SJSA1 (cell line): ENCODE measurements at regions not wholly inside any gene's neighbourhood (a gene's known extent, or its start where the extent isn't known, plus 50 kb on each side); places are given as distances from the start of the nearest gene placed in this dataset.

Source experiments
- DNase-seq, 2 experiments: peaks; one replicate each; pipeline ENCODE4 v3.0.0-alpha.2; 2015 to 2020; ENCODE audit warnings: low spot score in 2 of 2, low read depth in 1 of 2
- H3K27ac ChIP-seq: fragments of 250-450 bp; sonication (Bioruptor Pico); 2 replicates; pipeline ENCODE4 v1.5.1; 2020; ENCODE audit warnings: mild to moderate bottlenecking, moderate library complexity
- H3K27me3 ChIP-seq: fragments of 250-450 bp; sonication (Bioruptor Pico); replicated peaks from 2 replicates; pipeline ENCODE4 v1.5.1; 2020; ENCODE audit warnings: mild to moderate bottlenecking, moderate library complexity
- H3K36me3 ChIP-seq: fragments of 250-450 bp; sonication (Bioruptor Pico); 2 replicates; pipeline ENCODE4 v1.5.1; 2020; ENCODE audit warnings: mild to moderate bottlenecking
- H3K4me1 ChIP-seq: fragments of 250-450 bp; sonication (Bioruptor Pico); replicated peaks from 2 replicates; pipeline ENCODE4 v1.6.1; 2021; ENCODE audit warnings: mild to moderate bottlenecking
- H3K4me3 ChIP-seq: fragments of 250-450 bp; sonication (Bioruptor Pico); 2 replicates; pipeline ENCODE4 v1.5.1; 2020; ENCODE audit warnings: mild to moderate bottlenecking
- H3K9me3 ChIP-seq: fragments of 250-450 bp; sonication (Bioruptor Pico); replicated peaks from 2 replicates; pipeline ENCODE4 v1.5.1; 2020; ENCODE audit warnings: mild to moderate bottlenecking

- no peak for DNase-seq
- Histone ChIP-seq H3K9me3 (no peaks in the 10 kb centered on the region), H3K27me3 (no peaks in the 10 kb centered on the region), H3K4me3 (no peak overlapping the region), H3K36me3 (no peaks in the 10 kb centered on the region), H3K27ac (no peak overlapping the region), H3K4me1 (no peaks in the 10 kb centered on the region)
Measured at GRCh38 chr7:17474724-17475344, 176.4 kb downstream of the AHR start.

- Histone ChIP-seq H3K27me3 (no peaks in the 10 kb centered on the region), H3K27ac (no peak overlapping the region), H3K4me1 (no peaks in the 10 kb centered on the region), H3K4me3 (no peak overlapping the region), H3K9me3 (no peaks in the 10 kb centered on the region), H3K36me3 (no peaks in the 10 kb centered on the region)
- DNase-seq = no peak
Measured at GRCh38 chr7:17477182-17477581, 178.7 kb downstream of the AHR start.

GRCh38 chr7:17481118-17481517 lies 182.7 kb downstream of the AHR start:
- H3K9me3 ChIP-seq = no peaks in the 10 kb centered on the region
- no peaks in the 10 kb centered on the region for H3K36me3 ChIP-seq
- no peaks in the 10 kb centered on the region for H3K27me3 ChIP-seq
- no peak overlapping the region for H3K27ac ChIP-seq
- no peak overlapping the region for H3K4me3 ChIP-seq
- no peak for DNase-seq
- no peaks in the 10 kb centered on the region for H3K4me1 ChIP-seq

GRCh38 chr7:17485368-17485767 lies 186.9 kb downstream of the AHR start:
- no peaks in the 10 kb centered on the region for H3K9me3 ChIP-seq
- H3K4me1 ChIP-seq = no peaks in the 10 kb centered on the region
- H3K4me3 ChIP-seq = no peak overlapping the region
- DNase-seq = no peak
- no peak overlapping the region for H3K27ac ChIP-seq
- no peaks in the 10 kb centered on the region for H3K36me3 ChIP-seq
- no peaks in the 10 kb centered on the region for H3K27me3 ChIP-seq

GRCh38 chr7:17485904-17486303 lies 187.5 kb downstream of the AHR start:
- Histone ChIP-seq H3K27ac (no peak overlapping the region), H3K36me3 (no peaks in the 10 kb centered on the region), H3K27me3 (no peaks in the 10 kb centered on the region), H3K9me3 (no peaks in the 10 kb centered on the region), H3K4me1 (no peaks in the 10 kb centered on the region), H3K4me3 (no peak overlapping the region)
- no peak for DNase-seq

GRCh38 chr7:17486835-17487234 lies 188.4 kb downstream of the AHR start:
- Histone ChIP-seq H3K4me1 (no peaks in the 10 kb centered on the region), H3K36me3 (no peaks in the 10 kb centered on the region), H3K9me3 (no peaks in the 10 kb centered on the region), H3K27ac (no peak overlapping the region), H3K27me3 (no peaks in the 10 kb centered on the region), H3K4me3 (no peak overlapping the region)
- DNase-seq = no peak

- no peak overlapping the region for H3K27ac ChIP-seq
- no peaks in the 10 kb centered on the region for H3K36me3 ChIP-seq
- H3K27me3 ChIP-seq = no peaks in the 10 kb centered on the region
- no peaks in the 10 kb centered on the region for H3K9me3 ChIP-seq
- H3K4me3 ChIP-seq = no peak overlapping the region
- H3K4me1 ChIP-seq = no peaks in the 10 kb centered on the region
- DNase-seq = no peak
Measured at GRCh38 chr7:17487343-17487742, 188.9 kb downstream of the AHR start.

- no peak for DNase-seq
- H3K27me3 ChIP-seq = no peaks in the 10 kb centered on the region
- no peaks in the 10 kb centered on the region for H3K4me1 ChIP-seq
Measured at GRCh38 chr7:17488829-17489228, 190.4 kb downstream of the AHR start.

GRCh38 chr7:17489961-17490360 lies 191.5 kb downstream of the AHR start:
- Histone ChIP-seq H3K27me3 (no peaks in the 10 kb centered on the region), H3K36me3 (no peaks in the 10 kb centered on the region), H3K4me1 (no peaks in the 10 kb centered on the region), H3K27ac (no peak overlapping the region), H3K9me3 (no peaks in the 10 kb centered on the region), H3K4me3 (no peak overlapping the region)
- DNase-seq = no peak

More at GRCh38 chr7:17488829-17489228, 190.4 kb downstream of the AHR start:
- Histone ChIP-seq H3K4me3 (no peak overlapping the region), H3K27ac (no peak overlapping the region), H3K36me3 (no peaks in the 10 kb centered on the region), H3K9me3 (no peaks in the 10 kb centered on the region)

- Histone ChIP-seq H3K4me3 (no peak overlapping the region), H3K9me3 (no peaks in the 10 kb centered on the region), H3K36me3 (no peaks in the 10 kb centered on the region), H3K4me1 (no peaks in the 10 kb centered on the region), H3K27ac (no peak overlapping the region), H3K27me3 (no peaks in the 10 kb centered on the region)
- no peak for DNase-seq
Measured at GRCh38 chr7:17490825-17491224, 192.4 kb downstream of the AHR start.

- H3K4me3 ChIP-seq = no peak overlapping the region
- H3K4me1 ChIP-seq = no peaks in the 10 kb centered on the region
- no peaks in the 10 kb centered on the region for H3K9me3 ChIP-seq
- no peaks in the 10 kb centered on the region for H3K36me3 ChIP-seq
- no peak overlapping the region for H3K27ac ChIP-seq
- DNase-seq = no peak
- H3K27me3 ChIP-seq = no peaks in the 10 kb centered on the region
Measured at GRCh38 chr7:17492437-17492836, 194.0 kb downstream of the AHR start.

- Histone ChIP-seq H3K36me3 (no peaks in the 10 kb centered on the region), H3K9me3 (no peaks in the 10 kb centered on the region), H3K27me3 (no peaks in the 10 kb centered on the region), H3K27ac (no peak overlapping the region), H3K4me1 (no peaks in the 10 kb centered on the region), H3K4me3 (no peak overlapping the region)
- DNase-seq = no peak
Measured at GRCh38 chr7:17493446-17493845, 195.0 kb downstream of the AHR start.

- Histone ChIP-seq H3K4me1 (no peaks in the 10 kb centered on the region), H3K9me3 (no peaks in the 10 kb centered on the region), H3K4me3 (no peak overlapping the region), H3K27me3 (no peaks in the 10 kb centered on the region), H3K27ac (no peak overlapping the region), H3K36me3 (no peaks in the 10 kb centered on the region)
- DNase-seq = no peak
Measured at GRCh38 chr7:17495655-17496394, 197.4 kb downstream of the AHR start.

- Histone ChIP-seq H3K4me1 (peaks cover 9% of the 10 kb centered on the region), H3K4me3 (no peak overlapping the region), H3K27ac (no peak overlapping the region), H3K27me3 (no peaks in the 10 kb centered on the region), H3K36me3 (no peaks in the 10 kb centered on the region), H3K9me3 (no peaks in the 10 kb centered on the region)
- DNase-seq = no peak
Measured at GRCh38 chr7:17497136-17497535, 198.7 kb downstream of the AHR start.
